HCT116 (cell line): ENCODE measurements at regions not wholly inside any gene's neighbourhood (a gene's known extent, or its start where the extent isn't known, plus 50 kb on each side); places are given as distances from the start of the nearest gene placed in this dataset.

Experiments
- ATAC-seq: fragments of 200-7000 bp; cut with Tn5 transposase; 2 replicates; pipeline ENCODE4 v1.9.1; 2020; ENCODE audit warnings: mild to moderate bottlenecking, moderate library complexity
- BruUV-seq: library from RNA; stranded (reverse); fragments of 400-500 nt; replicated peaks from 2 replicates; lab custom pipeline; 2021; lab: Mats Ljungman, UMichigan
- CTCF ChIA-PET: fragments of 300-600 bp; sonication (Branson Sonifier 250); formaldehyde crosslinking; loops from one replicate; lab custom pipeline; 2021; ENCODE audit warnings: antibody characterized with exemption; lab: Charles Lee
- POLR2A ChIA-PET: fragments of 300-600, 350-600 bp; sonication (Branson Sonifier 250); formaldehyde crosslinking; loops from one replicate; lab custom pipeline; 2021; ENCODE audit warnings: antibody characterized with exemption; lab: Charles Lee
- RAD21 ChIA-PET, 2 experiments: fragments of 300-600 bp; sonication (Branson Sonifier 250); formaldehyde crosslinking; loops; one replicate each; lab custom pipeline; 2023; ENCODE audit warnings: low total read pairs in 2 of 2; ENCODE audit not compliant: uncharacterized antibody in 2 of 2, unreplicated experiment in 2 of 2, low non-redundant PET in 1 of 2; lab: Charles Lee
- DNase-seq: peaks from one replicate; pipeline ENCODE4 v3.0.0-alpha.2; 2010; ENCODE audit warnings: low read depth, low spot score
- H2AFZ ChIP-seq: fragments of 200-600 bp; shearing (Covaris generic), sonication (generic); 2 replicates; pipeline ENCODE4 v1.6.1; 2017; ENCODE audit warnings: low read depth, mixed run types, mixed read lengths, antibody characterized with exemption, low read length; ENCODE audit not compliant: poor library complexity, severe bottlenecking
- H3K27ac ChIP-seq: 2 replicates; pipeline ENCODE4 v1.5.1; 2012; ENCODE audit warnings: low read depth, low read length
- H3K27me3 ChIP-seq: fragments of 200-600 bp; sonication (generic); 2 replicates; pipeline ENCODE4 v1.6.1; 2016; ENCODE audit warnings: mixed run types, low read length, mixed read lengths; ENCODE audit not compliant: insufficient read depth
- H3K36me3 ChIP-seq, 2 experiments: fragments of 200-500 bp in 1 of 2; fragments of 200-600 bp in 1 of 2; sonication (Bioruptor generic) in 1 of 2; sonication (generic) in 1 of 2; 2 replicates each; pipeline versions ENCODE4 v1.5.1 to v1.6.1; 2014 to 2016; ENCODE audit warnings: low read length in 2 of 2, inconsistent platforms in 1 of 2, mixed read lengths in 1 of 2, mixed run types in 1 of 2; ENCODE audit not compliant: insufficient read depth in 2 of 2, control insufficient read depth in 1 of 2
- H3K4me1 ChIP-seq, 2 experiments: fragments of 200-600 bp in 1 of 2; sonication (generic) in 1 of 2; 2 replicates each; pipeline versions ENCODE4 v1.5.1 to v1.6.1; 2012 to 2017; ENCODE audit warnings: low read length in 2 of 2, inconsistent platforms in 1 of 2, mild to moderate bottlenecking in 1 of 2, mixed read lengths in 1 of 2, mixed run types in 1 of 2, moderate library complexity in 1 of 2; ENCODE audit not compliant: insufficient read depth in 2 of 2, control insufficient read depth in 1 of 2
- H3K4me2 ChIP-seq: fragments of 200-600 bp; sonication (generic); 2 replicates; pipeline ENCODE4 v1.6.1; 2017; ENCODE audit warnings: mixed run types, low read length, mixed read lengths
- H3K4me3 ChIP-seq, 2 experiments: fragments of 200-600 bp in 1 of 2; sonication (generic) in 1 of 2; replicated peaks in 1 of 2; 2 replicates each; pipeline ENCODE4 v1.5.1; 2011 to 2016; ENCODE audit warnings: low read length in 2 of 2, control low read depth in 1 of 2, low read depth in 1 of 2, mild to moderate bottlenecking in 1 of 2, mixed read lengths in 1 of 2, mixed run types in 1 of 2
- H3K79me2 ChIP-seq: fragments of 200-600 bp; sonication (generic); 2 replicates; pipeline ENCODE4 v1.6.1; 2017; ENCODE audit warnings: mild to moderate bottlenecking, mixed run types, low read length, moderate library complexity, mixed read lengths; ENCODE audit not compliant: insufficient read depth
- H3K9ac ChIP-seq: fragments of 200-600 bp; sonication (generic); 2 replicates; pipeline ENCODE4 v1.6.1; 2016; ENCODE audit warnings: low read length, mixed read lengths
- H3K9me2 ChIP-seq: fragments of 200-600 bp; sonication (generic), shearing (Covaris generic); 2 replicates; pipeline ENCODE4 v1.6.1; 2017; ENCODE audit warnings: mixed run types, mild to moderate bottlenecking, moderate library complexity; ENCODE audit not compliant: insufficient read depth
- H3K9me3 ChIP-seq, 2 experiments: fragments of 200-500 bp in 1 of 2; fragments of 200-600 bp in 1 of 2; sonication (Bioruptor generic) in 1 of 2; sonication (generic) in 1 of 2; 2 replicates each; pipeline ENCODE4 v1.6.1; 2014 to 2017; ENCODE audit warnings: low read length in 2 of 2, mixed read lengths in 2 of 2, inconsistent platforms in 1 of 2, low read depth in 1 of 2, mild to moderate bottlenecking in 1 of 2, mixed run types in 1 of 2, moderate library complexity in 1 of 2; ENCODE audit not compliant: control insufficient read depth in 1 of 2, insufficient read depth in 1 of 2
- H4K20me1 ChIP-seq: fragments of 200-600 bp; sonication (generic), shearing (Covaris generic); 2 replicates; pipeline ENCODE4 v1.6.1; 2017; ENCODE audit warnings: mixed run types, mild to moderate bottlenecking, moderate library complexity; ENCODE audit not compliant: insufficient read depth
- ATF3 ChIP-seq: IDR thresholded peaks from 2 replicates; pipeline ENCODE4 v1.6.1; 2012
- CBX3 ChIP-seq: IDR thresholded peaks from 2 replicates; pipeline ENCODE4 v1.6.1; 2012; ENCODE audit warnings: low read depth
- CEBPB ChIP-seq: IDR thresholded peaks from 2 replicates; pipeline ENCODE4 v1.6.1; 2012; ENCODE audit warnings: low read depth
- CTCF ChIP-seq, 3 experiments: fragments of 200-600 bp in 1 of 3; sonication (generic) in 1 of 3; IDR thresholded peaks in 2 of 3; conservative IDR thresholded peaks in 1 of 3; 2 replicates each; pipeline ENCODE4 v1.5.1; 2012 to 2017; ENCODE audit warnings: low read depth in 2 of 3, low read length in 2 of 3, antibody characterized with exemption in 1 of 3, borderline replicate concordance in 1 of 3, control low read depth in 1 of 3, mild to moderate bottlenecking in 1 of 3, mixed read lengths in 1 of 3, mixed run types in 1 of 3, moderate library complexity in 1 of 3; ENCODE audit not compliant: insufficient read depth in 1 of 3
- ELF1 ChIP-seq: IDR thresholded peaks from 2 replicates; pipeline ENCODE4 v1.6.1; 2012; ENCODE audit warnings: low read depth, borderline replicate concordance
- EZH2 ChIP-seq: fragments of 200-600 bp; sonication (generic); IDR thresholded peaks from 2 replicates; pipeline ENCODE4 v1.6.1; 2017; ENCODE audit warnings: antibody characterized with exemption, mixed run types
- JUND ChIP-seq: IDR thresholded peaks from 2 replicates; pipeline ENCODE4 v1.6.1; 2012
- MAX ChIP-seq: IDR thresholded peaks from 2 replicates; pipeline ENCODE4 v1.6.1; 2012
- POLR2A ChIP-seq: IDR thresholded peaks from 2 replicates; pipeline ENCODE4 v1.7.0; 2011; ENCODE audit warnings: borderline replicate concordance; ENCODE audit not compliant: insufficient read depth, insufficient read length; ENCODE audit errors: extremely low read depth
- RAD21 ChIP-seq: IDR thresholded peaks from 2 replicates; pipeline ENCODE4 v1.6.1; 2012; ENCODE audit warnings: low read depth, mild to moderate bottlenecking
- REST ChIP-seq: IDR thresholded peaks from 2 replicates; pipeline ENCODE4 v1.6.1; 2012; ENCODE audit warnings: low read depth
- SP1 ChIP-seq: IDR thresholded peaks from 2 replicates; pipeline ENCODE4 v1.6.1; 2012; ENCODE audit warnings: low read depth
- TCF7L2 ChIP-seq: IDR thresholded peaks from 2 replicates; pipeline ENCODE4 v1.7.0; 2011; ENCODE audit warnings: borderline replicate concordance, inconsistent platforms; ENCODE audit not compliant: insufficient read depth, insufficient read length; ENCODE audit errors: extremely low read depth
- YY1 ChIP-seq: IDR thresholded peaks from 2 replicates; pipeline ENCODE4 v1.6.1; 2011; ENCODE audit warnings: low read length, low read depth, moderate library complexity, mild to moderate bottlenecking; ENCODE audit not compliant: insufficient replicate concordance; ENCODE audit errors: extremely low read depth
- ZBTB33 ChIP-seq: IDR thresholded peaks from 2 replicates; pipeline ENCODE4 v1.6.1; 2011; ENCODE audit warnings: mild to moderate bottlenecking, low read length, moderate library complexity; ENCODE audit not compliant: insufficient replicate concordance; ENCODE audit errors: extremely low read depth
- ZFX ChIP-seq: fragments of 450-650 bp; IDR thresholded peaks from 2 replicates; pipeline ENCODE4 v1.6.1; 2017
- ZNF274 ChIP-seq: fragments of 200-500 bp; sonication (Bioruptor generic); IDR thresholded peaks from 2 replicates; pipeline ENCODE4 v1.6.1; 2014; ENCODE audit warnings: mild to moderate bottlenecking, low read depth, low read length, inconsistent platforms
- intact Hi-C: fragments of 100-400 bp; cut with micrococcal nuclease; formaldehyde crosslinking; loops from 2 replicates; pipeline ENCODE4 v1.10.0; 2022

- H3K9me3 ChIP-seq: no peaks in the 10 kb centered on the region
- H3K36me3 ChIP-seq: no peaks in the 10 kb centered on the region
- TF ChIP-seq ZNF274 (no peak), TCF7L2 (no peak), REST (no peak), JUND (no peak), EZH2 (no peak), MAX (no peak), ELF1 (no peak), RAD21 (no peak), ATF3 (no peak), POLR2A (no peak), ZFX (no peak), ZBTB33 (no peak), CBX3 (no peak), CTCF (IDR thresholded peaks at IDR 0.05 in 2 of 3, conservative IDR thresholded peaks at IDR 0.05 in 1 of 3; ENCODE audit: borderline replicate concordance in 1 of 3, insufficient read depth in 1 of 3, low read depth in 2 of 3, low read length in 2 of 3) (no peak), YY1 (no peak), SP1 (no peak), CEBPB (no peak)
- CTCF ChIA-PET: no interaction called here
- POLR2A ChIA-PET: no interaction called here
- ATAC-seq (no peak), DNase-seq (no peak)
- intact Hi-C loops: no loop called here
- no peaks in the 10 kb centered on the region for H3K4me1 ChIP-seq
- BruUV-seq: no TSS peak
- H2AFZ ChIP-seq: no peak overlapping the region
- H3K79me2 ChIP-seq: no peaks in the 10 kb centered on the region
- no peak overlapping the region for H3K27ac ChIP-seq
- no peaks in the 10 kb centered on the region for H4K20me1 ChIP-seq
- H3K27me3 ChIP-seq: no peaks in the 10 kb centered on the region
- no peak overlapping the region for H3K4me3 ChIP-seq
- no peak overlapping the region for H3K9ac ChIP-seq
- RAD21 ChIA-PET: no interaction called here
- H3K9me2 ChIP-seq: no peaks in the 10 kb centered on the region
- H3K4me2 ChIP-seq: no peak overlapping the region
Measured at GRCh38 chr12:34215893-34216285, 193.6 kb downstream of the ALG10 start.
